Hepatocyte (in vitro differentiated cells): ENCODE measurements at regions not wholly inside any gene's neighbourhood (a gene's known extent, or its start where the extent isn't known, plus 50 kb on each side); places are given as distances from the start of the nearest gene placed in this dataset.

ENCODE experiments used
- EZH2 ChIP-seq: fragments of 200-600 bp; sonication (generic); IDR thresholded peaks from 2 replicates; pipeline ENCODE4 v1.6.1; 2016; ENCODE audit warnings: antibody characterized with exemption, mild to moderate bottlenecking, borderline replicate concordance
- EZH2phosphoT487 ChIP-seq: fragments of 200-600 bp; sonication (generic); IDR thresholded peaks from one replicate; pipeline ENCODE4 v1.6.1; 2018; ENCODE audit warnings: antibody characterized with exemption, mild to moderate bottlenecking, low read depth, moderate library complexity; ENCODE audit not compliant: unreplicated experiment, severe bottlenecking
- TF ChIP-seq, protein P1 (sequence below): fragments of 200-600 bp; sonication (generic); IDR thresholded peaks from 2 replicates; pipeline ENCODE4 v1.5.1; 2016; ENCODE audit warnings: antibody characterized with exemption, mild to moderate bottlenecking; ENCODE audit not compliant: poor library complexity

DNA sequence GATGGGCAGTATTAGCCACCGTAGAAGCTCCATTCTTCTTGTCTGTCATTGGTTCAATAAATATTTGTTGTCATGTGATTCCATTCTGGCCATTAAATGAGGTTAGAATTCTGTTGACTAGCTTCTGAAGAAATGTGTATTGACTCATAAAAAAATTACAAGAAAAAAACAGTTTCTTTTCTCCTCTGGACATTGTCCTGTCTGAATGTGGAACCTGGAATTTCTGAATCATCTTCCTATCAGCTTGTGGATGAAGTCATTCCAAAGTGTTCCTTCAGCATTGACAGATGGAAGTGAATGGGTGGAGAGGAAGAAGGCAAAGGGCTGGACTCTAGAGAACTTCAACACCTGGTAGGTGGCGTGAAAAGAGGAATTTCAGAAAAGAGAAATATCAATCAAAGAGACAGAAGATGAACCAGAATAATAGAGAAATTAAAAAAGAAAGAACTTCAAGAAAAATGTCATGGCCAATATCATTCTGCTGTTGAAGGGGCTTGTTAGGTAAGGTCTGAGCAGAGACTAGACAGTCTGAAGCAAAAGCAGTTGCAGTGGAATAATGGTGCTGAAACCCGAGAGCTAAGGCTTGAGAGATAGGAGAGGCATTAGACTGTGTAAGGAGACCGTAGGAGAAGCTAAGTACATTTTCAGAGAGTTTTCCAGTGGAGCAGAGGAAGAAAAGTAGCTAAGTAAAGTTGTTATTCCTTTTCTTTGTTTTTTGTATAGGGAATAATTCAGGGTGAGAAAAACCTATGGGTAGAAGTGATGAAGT is 806.6 kb downstream of the SQOR start:
- TF ChIP-seq, protein P1, sequence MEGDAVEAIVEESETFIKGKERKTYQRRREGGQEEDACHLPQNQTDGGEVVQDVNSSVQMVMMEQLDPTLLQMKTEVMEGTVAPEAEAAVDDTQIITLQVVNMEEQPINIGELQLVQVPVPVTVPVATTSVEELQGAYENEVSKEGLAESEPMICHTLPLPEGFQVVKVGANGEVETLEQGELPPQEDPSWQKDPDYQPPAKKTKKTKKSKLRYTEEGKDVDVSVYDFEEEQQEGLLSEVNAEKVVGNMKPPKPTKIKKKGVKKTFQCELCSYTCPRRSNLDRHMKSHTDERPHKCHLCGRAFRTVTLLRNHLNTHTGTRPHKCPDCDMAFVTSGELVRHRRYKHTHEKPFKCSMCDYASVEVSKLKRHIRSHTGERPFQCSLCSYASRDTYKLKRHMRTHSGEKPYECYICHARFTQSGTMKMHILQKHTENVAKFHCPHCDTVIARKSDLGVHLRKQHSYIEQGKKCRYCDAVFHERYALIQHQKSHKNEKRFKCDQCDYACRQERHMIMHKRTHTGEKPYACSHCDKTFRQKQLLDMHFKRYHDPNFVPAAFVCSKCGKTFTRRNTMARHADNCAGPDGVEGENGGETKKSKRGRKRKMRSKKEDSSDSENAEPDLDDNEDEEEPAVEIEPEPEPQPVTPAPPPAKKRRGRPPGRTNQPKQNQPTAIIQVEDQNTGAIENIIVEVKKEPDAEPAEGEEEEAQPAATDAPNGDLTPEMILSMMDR, result no peak
- no peak for TF ChIP-seq EZH2
- no peak for TF ChIP-seq EZH2phosphoT487
